Stimulated activated CD8-positive, alpha-beta memory T cell treated with anti-CD3 and anti-CD28 coated beads, Interleukin-7, amount 100 ng/mL, for 4 hours (primary cell): ENCODE measurements at regions not wholly inside any gene's neighbourhood (a gene's known extent, or its start where the extent isn't known, plus 50 kb on each side); places are given as distances from the start of the nearest gene placed in this dataset.

Source experiments
- DNase-seq, 2 donors: peaks; one replicate each; pipeline ENCODE4 v3.0.0-alpha.2; 2020; ENCODE audit warnings: low read depth in 2 of 2

- DNase-seq, result no peak
Measured at GRCh38 chr3:193983846-193984818, 151.8 kb upstream of the HES1 start.

- DNase-seq, result no peak
Measured at GRCh38 chr3:193984876-193985275, 151.1 kb upstream of the HES1 start.

GRCh38 chr3:193987186-193987585 is 148.8 kb upstream of the HES1 start:
- no peak for DNase-seq

GRCh38 chr3:193989186-193989585 is 146.8 kb upstream of the HES1 start:
- DNase-seq, result no peak

- no peak for DNase-seq
Measured at GRCh38 chr3:193991666-193992424, 144.1 kb upstream of the HES1 start.

GRCh38 chr3:193992425-193993037 is 143.4 kb upstream of the HES1 start:
- no peak for DNase-seq

GRCh38 chr3:193996221-193996620 is 139.7 kb upstream of the HES1 start:
- no peak for DNase-seq

- DNase-seq, result no peak
Measured at GRCh38 chr3:193996641-193997089, 139.3 kb upstream of the HES1 start.

GRCh38 chr3:193997228-193998122 is 138.5 kb upstream of the HES1 start:
- DNase-seq, result no peak

- no peak for DNase-seq
Measured at GRCh38 chr3:193998123-193998448, 137.9 kb upstream of the HES1 start.

- no peak for DNase-seq
Measured at GRCh38 chr3:193998628-193999195, 137.2 kb upstream of the HES1 start.

GRCh38 chr3:194000100-194000499 is 135.8 kb upstream of the HES1 start:
- DNase-seq, result no peak

GRCh38 chr3:194000712-194001111 is 135.2 kb upstream of the HES1 start:
- DNase-seq, result no peak

- no peak for DNase-seq
Measured at GRCh38 chr3:194001728-194002459, 134.1 kb upstream of the HES1 start.

GRCh38 chr3:194003114-194004057 is 132.6 kb upstream of the HES1 start:
- DNase-seq, result peak in 1 of 2 donors; percentile 11

GRCh38 chr3:194005930-194006501 is 129.9 kb upstream of the HES1 start:
- DNase-seq, result no peak

GRCh38 chr3:194007592-194008337 is 128.2 kb upstream of the HES1 start:
- no peak for DNase-seq

GRCh38 chr3:194009019-194009418 is 126.9 kb upstream of the HES1 start:
- no peak for DNase-seq
